GM12878 (cell line): ENCODE measurements at regions not wholly inside any gene's neighbourhood (a gene's known extent, or its start where the extent isn't known, plus 50 kb on each side); places are given as distances from the start of the nearest gene placed in this dataset.

Experiments used
- ATAC-seq: fragments of 200-7000 bp; cut with Tn5 transposase; 3 replicates; pipeline ENCODE4 v1.9.1; 2020; ENCODE audit warnings: mild to moderate bottlenecking, moderate library complexity
- BruUV-seq: library from RNA; stranded (reverse); fragments of 400-500 nt; replicated peaks from 2 replicates; lab custom pipeline; 2021; lab: Mats Ljungman, UMichigan
- CTCF ChIA-PET: fragments of 300-600 bp; sonication (Branson Sonifier 250); formaldehyde crosslinking; extraction: SDS; loops from one replicate; lab custom pipeline; 2021; ENCODE audit warnings: inconsistent platforms; lab: Yijun Ruan, JAX
- POLR2A ChIA-PET: fragments of 350-600 bp; formaldehyde crosslinking; extraction: SDS; loops from one replicate; lab custom pipeline; 2021; ENCODE audit warnings: inconsistent platforms; lab: Charles Lee
- RAD21 ChIA-PET: fragments of 300-600 bp; sonication (Branson Sonifier 250); formaldehyde crosslinking; loops from one replicate; lab custom pipeline; 2023; ENCODE audit warnings: antibody characterized with exemption; ENCODE audit not compliant: unreplicated experiment; lab: Charles Lee
- SMC1A ChIA-PET: fragments of 300-600 bp; sonication (Branson Sonifier 250); formaldehyde crosslinking; loops from one replicate; lab custom pipeline; 2023; ENCODE audit not compliant: unreplicated experiment, uncharacterized antibody; lab: Charles Lee
- DNase-seq: peaks from one replicate; pipeline ENCODE4 v3.0.0-alpha.2; 2011; ENCODE audit warnings: low read depth, low spot score
- FAIRE-seq: peaks from 3 replicates; lab custom pipeline; 2011; peaks lifted over from hg19 to GRCh38; lab: Jason Lieb, UNC
- H2AFZ ChIP-seq: 2 replicates; pipeline ENCODE4 v1.6.0; 2011; ENCODE audit warnings: low read depth, low read length, control low read depth; ENCODE audit not compliant: control insufficient read depth
- H3K27ac ChIP-seq: 2 replicates; pipeline ENCODE4 v1.5.1; 2011; ENCODE audit warnings: control low read depth; ENCODE audit not compliant: control insufficient read depth, insufficient read depth
- H3K27me3 ChIP-seq, 2 experiments: replicated peaks in 1 of 2; 2 replicates each; pipeline versions ENCODE4 v1.6.0 to v1.6.1; 2011; ENCODE audit warnings: low read length in 1 of 2; ENCODE audit not compliant: control insufficient read depth in 2 of 2, insufficient read depth in 2 of 2
- H3K36me3 ChIP-seq, 2 experiments: 2 replicates each; pipeline ENCODE4 v1.5.1; 2011; ENCODE audit warnings: low read length in 1 of 2; ENCODE audit not compliant: control insufficient read depth in 2 of 2, insufficient read depth in 2 of 2
- H3K4me1 ChIP-seq: 2 replicates; pipeline ENCODE4 v1.6.1; 2011; ENCODE audit warnings: mild to moderate bottlenecking, low read length, moderate library complexity, mixed read lengths; ENCODE audit not compliant: control insufficient read depth, insufficient read depth
- H3K4me2 ChIP-seq: 2 replicates; pipeline ENCODE4 v1.6.0; 2011; ENCODE audit warnings: control low read depth; ENCODE audit not compliant: control insufficient read depth, insufficient read depth
- H3K4me3 ChIP-seq: fragments of 200-600 bp; sonication (generic); 2 replicates; pipeline ENCODE4 v1.5.1; 2016
- H3K79me2 ChIP-seq: 2 replicates; pipeline ENCODE4 v1.6.0; 2011; ENCODE audit warnings: low read length; ENCODE audit not compliant: control insufficient read depth, insufficient read depth
- H3K9ac ChIP-seq: 2 replicates; pipeline ENCODE4 v1.8.0; 2011; ENCODE audit warnings: low read length, control low read depth, mixed read lengths; ENCODE audit not compliant: control insufficient read depth, insufficient read depth
- H3K9me3 ChIP-seq: replicated peaks from 3 replicates; pipeline ENCODE4 v1.5.1; 2011; ENCODE audit warnings: mild to moderate bottlenecking, low read length; ENCODE audit not compliant: control insufficient read depth, insufficient read depth
- H4K20me1 ChIP-seq: 2 replicates; pipeline ENCODE4 v1.6.0; 2011; ENCODE audit not compliant: control insufficient read depth, insufficient read depth
- MYB ChIP-seq: fragments of 150-350 bp; IDR thresholded peaks from 2 replicates; pipeline ENCODE4 v1.6.1; 2014; ENCODE audit warnings: mild to moderate bottlenecking, low read depth, low read length, borderline replicate concordance
- POLR2AphosphoS5 ChIP-seq: IDR thresholded peaks from 2 replicates; pipeline ENCODE4 v1.6.1; 2011; ENCODE audit warnings: mild to moderate bottlenecking, low read length, inconsistent platforms
- WGBS: methylation state at CpG from one replicate; pipeline ENCODE4 v1.1.6; 2016; ENCODE audit warnings: low lambda C conversion rate; ENCODE audit not compliant: insufficient replicate concordance, insufficient coverage; ENCODE audit errors: missing lambda C conversion rate; 5-methylcytosine and 5-hydroxymethylcytosine counted together
- in situ Hi-C: fragments of 300-500 bp; cut with MboI; formaldehyde crosslinking; loops from 9 replicates; pipeline ENCODE4 v1.14.3; 2018; ENCODE audit warnings: mixed read lengths
- intact Hi-C: fragments of 100-400 bp; cut with micrococcal nuclease; formaldehyde crosslinking; loops from one replicate; pipeline ENCODE4 v1.14.2; 2022; ENCODE audit not compliant: unreplicated experiment
- TF ChIP-seq, protein P1 (sequence below): fragments of 450-650 bp; IDR thresholded peaks from 2 replicates; pipeline ENCODE4 v1.6.1; 2018; ENCODE audit warnings: mild to moderate bottlenecking, low read depth, moderate library complexity; ENCODE audit not compliant: partially characterized antibody

DNA sequence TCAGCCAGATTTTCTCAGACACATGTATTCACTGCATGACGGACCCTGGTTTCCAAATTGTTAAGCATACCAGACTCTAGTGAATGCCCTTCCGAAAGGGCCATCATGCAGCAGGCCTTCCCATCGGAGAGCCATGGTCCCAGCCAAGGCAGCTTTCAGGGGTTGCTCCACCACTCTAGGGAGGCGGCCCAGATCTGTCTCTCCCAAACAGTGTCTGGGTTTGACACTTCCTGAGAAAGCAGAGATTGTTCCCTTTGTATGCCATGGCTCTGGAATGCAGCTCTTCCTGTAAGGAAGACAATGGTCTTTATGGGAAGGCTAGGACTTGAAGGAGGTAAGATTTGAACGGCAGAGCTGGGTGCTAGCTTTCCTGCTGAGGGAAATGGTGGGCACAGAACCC lies 178.8 kb upstream of the BMPER start (continued):
- TF ChIP-seq, protein P1, sequence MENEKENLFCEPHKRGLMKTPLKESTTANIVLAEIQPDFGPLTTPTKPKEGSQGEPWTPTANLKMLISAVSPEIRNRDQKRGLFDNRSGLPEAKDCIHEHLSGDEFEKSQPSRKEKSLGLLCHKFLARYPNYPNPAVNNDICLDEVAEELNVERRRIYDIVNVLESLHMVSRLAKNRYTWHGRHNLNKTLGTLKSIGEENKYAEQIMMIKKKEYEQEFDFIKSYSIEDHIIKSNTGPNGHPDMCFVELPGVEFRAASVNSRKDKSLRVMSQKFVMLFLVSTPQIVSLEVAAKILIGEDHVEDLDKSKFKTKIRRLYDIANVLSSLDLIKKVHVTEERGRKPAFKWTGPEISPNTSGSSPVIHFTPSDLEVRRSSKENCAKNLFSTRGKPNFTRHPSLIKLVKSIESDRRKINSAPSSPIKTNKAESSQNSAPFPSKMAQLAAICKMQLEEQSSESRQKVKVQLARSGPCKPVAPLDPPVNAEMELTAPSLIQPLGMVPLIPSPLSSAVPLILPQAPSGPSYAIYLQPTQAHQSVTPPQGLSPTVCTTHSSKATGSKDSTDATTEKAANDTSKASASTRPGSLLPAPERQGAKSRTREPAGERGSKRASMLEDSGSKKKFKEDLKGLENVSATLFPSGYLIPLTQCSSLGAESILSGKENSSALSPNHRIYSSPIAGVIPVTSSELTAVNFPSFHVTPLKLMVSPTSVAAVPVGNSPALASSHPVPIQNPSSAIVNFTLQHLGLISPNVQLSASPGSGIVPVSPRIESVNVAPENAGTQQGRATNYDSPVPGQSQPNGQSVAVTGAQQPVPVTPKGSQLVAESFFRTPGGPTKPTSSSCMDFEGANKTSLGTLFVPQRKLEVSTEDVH = no peak
- TF ChIP-seq POLR2AphosphoS5 = no peak

DNA sequence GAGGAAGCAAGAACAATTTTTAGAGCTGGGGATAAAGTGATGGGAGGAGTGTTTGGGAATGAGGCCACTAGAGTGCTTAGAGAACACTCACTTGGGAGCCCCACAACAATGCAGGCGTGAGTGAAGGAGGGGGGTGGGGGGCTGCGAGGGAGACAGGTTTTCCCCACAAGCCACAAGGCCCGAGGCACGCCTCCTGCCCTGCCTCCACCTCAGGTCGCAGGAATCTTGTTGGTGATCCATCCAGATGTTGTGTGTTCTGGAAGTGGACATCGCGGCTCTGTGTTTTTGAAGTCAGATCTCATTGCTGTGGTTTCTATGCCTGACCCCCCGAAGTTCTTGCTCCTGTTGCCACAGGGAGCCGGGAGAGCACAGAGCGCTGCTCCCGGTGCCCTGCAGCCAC lies 178.0 kb upstream of the BMPER start:
- Histone ChIP-seq H3K4me1 (no peaks in the 10 kb centered on the region), H3K4me3 (no peak overlapping the region)
- no peak for TF ChIP-seq MYB
- TF ChIP-seq, all 136 proteins: peak for 0
- FAIRE-seq (no peak), DNase-seq (no peak), ATAC-seq (no peak)
- H3K9me3 ChIP-seq = no peaks in the 10 kb centered on the region; the same call in 2 of the 3 replicates
- ChIA-PET RAD21 (no interaction called here), SMC1A (no interaction called here), POLR2A (no interaction called here), CTCF (no interaction called here)
- no peak overlapping the region for H3K4me2 ChIP-seq
- BruUV-seq = no TSS peak
- H3K27me3 ChIP-seq = no peaks in the 10 kb centered on the region
- no peaks in the 10 kb centered on the region for H3K36me3 ChIP-seq
- H2AFZ ChIP-seq = no peak overlapping the region
- no peak overlapping the region for H3K9ac ChIP-seq
- in situ Hi-C loops = no loop called here
- H3K79me2 ChIP-seq = no peaks in the 10 kb centered on the region
- intact Hi-C loops = no loop called here
- H3K27ac ChIP-seq = no peak overlapping the region
- WGBS = 26% methylated on average over 11 of the region's 11 CpGs
- H4K20me1 ChIP-seq = no peaks in the 10 kb centered on the region
